SK-N-SH (cell line): ENCODE measurements at regions not wholly inside any gene's neighbourhood (a gene's known extent, or its start where the extent isn't known, plus 50 kb on each side); places are given as distances from the start of the nearest gene placed in this dataset.

Experiments
- CTCF ChIA-PET: fragments of 300-600, 350-600 bp; formaldehyde crosslinking; extraction: SDS; loops from one replicate; lab custom pipeline; 2021; lab: Yijun Ruan, JAX
- POLR2A ChIA-PET: fragments of 350-600 bp; sonication (Branson Sonifier 250); formaldehyde crosslinking; extraction: SDS; loops from one replicate; lab custom pipeline; 2020; ENCODE audit warnings: antibody characterized with exemption, inconsistent platforms; lab: Yijun Ruan, JAX
- DNase-seq: peaks from one replicate; pipeline ENCODE4 v3.0.0; 2012
- H2AFZ ChIP-seq: fragments of 200-600 bp; sonication (generic); 2 replicates; pipeline ENCODE4 v1.8.1; 2016; ENCODE audit warnings: antibody characterized with exemption, mild to moderate bottlenecking, low read depth
- H3F3A ChIP-seq: fragments of 200-600 bp; sonication (generic); replicated peaks from 2 replicates; pipeline ENCODE3; 2016; ENCODE audit warnings: antibody characterized with exemption, mild to moderate bottlenecking; ENCODE audit not compliant: insufficient read depth
- H3K27ac ChIP-seq, 2 experiments: fragments of 200-500 bp in 1 of 2; fragments of 200-600 bp in 1 of 2; sonication (Bioruptor generic) in 1 of 2; sonication (generic), shearing (Covaris generic) in 1 of 2; 2 replicates each; pipeline versions ENCODE4 v1.5.1 to v1.6.1; 2014 to 2016; ENCODE audit warnings: low read depth in 2 of 2, inconsistent platforms in 1 of 2, low read length in 1 of 2, mild to moderate bottlenecking in 1 of 2, mixed read lengths in 1 of 2
- H3K27me3 ChIP-seq: fragments of 200-600 bp; sonication (generic), shearing (Covaris generic); 2 replicates; pipeline ENCODE4 v1.6.1; 2016; ENCODE audit warnings: mixed run types; ENCODE audit not compliant: insufficient read depth
- H3K36me3 ChIP-seq, 2 experiments: fragments of 200-500 bp in 1 of 2; fragments of 200-600 bp in 1 of 2; sonication (Bioruptor generic) in 1 of 2; sonication (generic) in 1 of 2; replicated peaks in 1 of 2; 2 replicates each; pipeline versions ENCODE3 to v1.5.1; 2014 to 2016; ENCODE audit warnings: low read length in 1 of 2, mild to moderate bottlenecking in 1 of 2; ENCODE audit not compliant: insufficient read depth in 2 of 2, control insufficient read depth in 1 of 2
- H3K4me1 ChIP-seq, 2 experiments: fragments of 200-500 bp in 1 of 2; fragments of 200-600 bp in 1 of 2; sonication (Bioruptor generic) in 1 of 2; sonication (generic), shearing (Covaris generic) in 1 of 2; 2 replicates each; pipeline versions ENCODE4 v1.5.1 to v1.6.1; 2014 to 2016; ENCODE audit warnings: low read depth in 1 of 2, low read length in 1 of 2, mixed run types in 1 of 2; ENCODE audit not compliant: insufficient read depth in 2 of 2, control insufficient read depth in 1 of 2
- H3K4me2 ChIP-seq: fragments of 200-600 bp; sonication (generic), shearing (Covaris generic); 2 replicates; pipeline ENCODE4 v1.6.1; 2017; ENCODE audit warnings: mixed run types
- H3K4me3 ChIP-seq, 2 experiments: fragments of 200-500 bp in 1 of 2; fragments of 200-600 bp in 1 of 2; sonication (Bioruptor generic) in 1 of 2; sonication (generic), shearing (Covaris generic) in 1 of 2; 2 replicates each; pipeline versions ENCODE4 v1.5.1 to v1.8.1; 2014 to 2016; ENCODE audit warnings: low read depth in 2 of 2, inconsistent platforms in 1 of 2, low read length in 1 of 2, mild to moderate bottlenecking in 1 of 2, mixed read lengths in 1 of 2, moderate library complexity in 1 of 2
- H3K79me2 ChIP-seq: fragments of 200-600 bp; sonication (generic); 2 replicates; pipeline ENCODE4 v1.8.1; 2017; ENCODE audit warnings: mild to moderate bottlenecking; ENCODE audit not compliant: insufficient read depth
- H3K9ac ChIP-seq: fragments of 200-600 bp; sonication (generic); 2 replicates; pipeline ENCODE4 v1.6.1; 2017; ENCODE audit warnings: mixed run types
- H3K9me2 ChIP-seq: fragments of 200-600 bp; sonication (generic); 2 replicates; pipeline ENCODE4 v1.6.1; 2017; ENCODE audit warnings: mixed run types
- H3K9me3 ChIP-seq: fragments of 200-600 bp; sonication (generic); 2 replicates; pipeline ENCODE4 v1.6.1; 2017; ENCODE audit warnings: mixed run types, mild to moderate bottlenecking, moderate library complexity
- H4K20me1 ChIP-seq: fragments of 200-600 bp; sonication (generic); 2 replicates; pipeline ENCODE4 v1.6.1; 2017; ENCODE audit warnings: mild to moderate bottlenecking, mixed run types; ENCODE audit not compliant: insufficient read depth
- CHD2 ChIP-seq: fragments of 150-350 bp; IDR thresholded peaks from 2 replicates; pipeline ENCODE4 v1.6.1; 2018; ENCODE audit warnings: low read length; ENCODE audit not compliant: partially characterized antibody
- ELF1 ChIP-seq: IDR thresholded peaks from 2 replicates; pipeline ENCODE4 v1.4.0; 2012
- EP300 ChIP-seq, 2 experiments: IDR thresholded peaks; 2 replicates each; pipeline versions ENCODE4 v1.4.0 to v1.6.1; 2012; ENCODE audit warnings: borderline replicate concordance in 1 of 2, low read depth in 1 of 2, low read length in 1 of 2
- EZH2phosphoT487 ChIP-seq: fragments of 200-600 bp; sonication (generic); IDR thresholded peaks from 2 replicates; pipeline ENCODE4 v1.6.1; 2017; ENCODE audit warnings: low read depth, mixed run types, mild to moderate bottlenecking, antibody characterized with exemption, moderate library complexity, borderline replicate concordance
- FOSL2 ChIP-seq: IDR thresholded peaks from 2 replicates; pipeline ENCODE4 v1.4.0; 2012; ENCODE audit warnings: low read depth, mild to moderate bottlenecking, moderate library complexity, borderline replicate concordance
- FOXJ3 ChIP-seq: sonication (generic); formaldehyde crosslinking; IDR thresholded peaks from 2 replicates; pipeline ENCODE4 v1.5.1; 2020; ENCODE audit warnings: mild to moderate bottlenecking, missing genetic modification reagents
- GATA2 ChIP-seq: sonication (generic); formaldehyde crosslinking; IDR thresholded peaks from 2 replicates; pipeline ENCODE4 v1.5.0; 2020; ENCODE audit warnings: mild to moderate bottlenecking, missing genetic modification reagents
- JUND ChIP-seq: IDR thresholded peaks from 2 replicates; pipeline ENCODE4 v1.4.0; 2012
- MAX ChIP-seq: IDR thresholded peaks from 2 replicates; pipeline ENCODE4 v1.4.0; 2012; ENCODE audit warnings: low read depth
- MEF2A ChIP-seq: IDR thresholded peaks from 2 replicates; pipeline ENCODE4 v1.4.0; 2012; ENCODE audit warnings: low read depth, borderline replicate concordance
- NRF1 ChIP-seq: IDR thresholded peaks from 2 replicates; pipeline ENCODE4 v1.6.1; 2012; ENCODE audit warnings: low read depth, mild to moderate bottlenecking, low read length
- RAD21 ChIP-seq: IDR thresholded peaks from 2 replicates; pipeline ENCODE4 v1.6.1; 2012; ENCODE audit warnings: mild to moderate bottlenecking, low read length
- REST ChIP-seq: IDR thresholded peaks from 2 replicates; pipeline ENCODE4 v1.6.1; 2012; ENCODE audit warnings: mild to moderate bottlenecking, low read depth, low read length, moderate library complexity
- RFX5 ChIP-seq: IDR thresholded peaks from 2 replicates; pipeline ENCODE4 v1.6.1; 2012; ENCODE audit warnings: mild to moderate bottlenecking, improper control_type of control experiment, low read length
- RXRA ChIP-seq: IDR thresholded peaks from 2 replicates; pipeline ENCODE4 v1.4.0; 2012; ENCODE audit warnings: low read depth, mild to moderate bottlenecking, borderline replicate concordance
- SIN3A ChIP-seq: IDR thresholded peaks from 2 replicates; pipeline ENCODE4 v1.6.1; 2012; ENCODE audit warnings: low read depth, mild to moderate bottlenecking, low read length, moderate library complexity, borderline replicate concordance
- SMC3 ChIP-seq: IDR thresholded peaks from 2 replicates; pipeline ENCODE4 v1.6.1; 2012; ENCODE audit warnings: low read depth, low read length, improper control_type of control experiment
- USF2 ChIP-seq: fragments of 150-350 bp; IDR thresholded peaks from 2 replicates; pipeline ENCODE4 v1.6.1; 2017; ENCODE audit warnings: antibody characterized with exemption, low read length, low read depth, borderline replicate concordance
- WGBS: methylation state at CpG from one replicate; pipeline ENCODE4 v1.1.6; 2017; ENCODE audit warnings: low lambda C conversion rate; 5-methylcytosine and 5-hydroxymethylcytosine counted together

GRCh38 chr10:100632027-100632426, 96.3 kb downstream of the HIF1AN start:
- TF ChIP-seq FOSL2 (no peak), GATA2 (CRISPR knock-in tag) (no peak), SIN3A (no peak), SMC3 (no peak), FOXJ3 (no peak)
- WGBS: 5% methylated on average over 1 of the region's 1 CpG

GRCh38 chr10:100634034-100634433, 98.3 kb downstream of the HIF1AN start:
- no peak overlapping the region for H3K27ac ChIP-seq
- DNase-seq: no peak
- CTCF ChIA-PET: interaction anchor here (1.5 kb wide), 1 partner anchor 109 kb away, joined by 4 read pairs; no protein-coding TSS in a partner anchor
- no peaks in the 10 kb centered on the region for H3F3A ChIP-seq
- peaks cover 0 to 16% of the 10 kb centered on the region in 2 experiments; a peak in 1 of 4 replicates for H3K4me1 ChIP-seq
- POLR2A ChIA-PET: no interaction called here
- peaks cover 10% of the 10 kb centered on the region; the same call in 1 of the 2 replicates for H3K27me3 ChIP-seq
- H4K20me1 ChIP-seq: no peaks in the 10 kb centered on the region
- H3K4me2 ChIP-seq: no peak overlapping the region
- no peaks in the 10 kb centered on the region for H3K36me3 ChIP-seq
- no peak overlapping the region for H3K9ac ChIP-seq
- H3K9me3 ChIP-seq: no peaks in the 10 kb centered on the region
- H2AFZ ChIP-seq: no peak overlapping the region
- no peaks in the 10 kb centered on the region for H3K9me2 ChIP-seq
- TF ChIP-seq RFX5 (no peak), MEF2A (no peak), EP300 (IDR thresholded peaks at IDR 0.05; ENCODE audit: borderline replicate concordance in 1 of 2, low read depth in 1 of 2, low read length in 1 of 2) (no peak), MAX (no peak), JUND (no peak)
- H3K79me2 ChIP-seq: no peaks in the 10 kb centered on the region
- WGBS: 70% methylated on average over 5 of the region's 5 CpGs
- no peak overlapping the region for H3K4me3 ChIP-seq

More at GRCh38 chr10:100632027-100632426, 96.3 kb downstream of the HIF1AN start:
- H3K4me2 ChIP-seq: no peak overlapping the region
- H3K9me2 ChIP-seq: no peaks in the 10 kb centered on the region
- H2AFZ ChIP-seq: no peak overlapping the region
- peaks cover 0 to 3% of the 10 kb centered on the region in 2 experiments; a peak in 1 of 4 replicates for H3K4me1 ChIP-seq
- H3F3A ChIP-seq: no peaks in the 10 kb centered on the region
- DNase-seq: no peak
- no peaks in the 10 kb centered on the region for H3K9me3 ChIP-seq
- H3K4me3 ChIP-seq: no peak overlapping the region
- no peaks in the 10 kb centered on the region for H3K79me2 ChIP-seq
- H3K36me3 ChIP-seq: no peaks in the 10 kb centered on the region
- CTCF ChIA-PET: interaction anchor here (0.6 to 1.4 kb wide), 5 partner anchors 60 to 247 kb away, joined by 3 to 6 read pairs (median 5); no protein-coding TSS in a partner anchor
- no peaks in the 10 kb centered on the region for H4K20me1 ChIP-seq
- no peak overlapping the region for H3K9ac ChIP-seq
- peaks cover 3% of the 10 kb centered on the region; the same call in 1 of the 2 replicates for H3K27me3 ChIP-seq
- POLR2A ChIA-PET: no interaction called here
- no peak overlapping the region for H3K27ac ChIP-seq

GRCh38 chr10:100636848-100637553, 101.3 kb downstream of the HIF1AN start:
- Histone ChIP-seq H3K4me1 (peaks cover 0 to 14% of the 10 kb centered on the region in 2 experiments; a peak in 1 of 4 replicates), H3K27ac (no peak overlapping the region), H3K4me2 (no peak overlapping the region), H2AFZ (no peak overlapping the region), H4K20me1 (no peaks in the 10 kb centered on the region), H3K9ac (no peak overlapping the region), H3K9me3 (no peaks in the 10 kb centered on the region), H3K36me3 (no peaks in the 10 kb centered on the region), H3K9me2 (no peaks in the 10 kb centered on the region), H3F3A (no peaks in the 10 kb centered on the region), H3K27me3 (peaks cover 10% of the 10 kb centered on the region; the same call in 1 of the 2 replicates), H3K4me3 (no peak overlapping the region), H3K79me2 (no peaks in the 10 kb centered on the region)
- CTCF ChIA-PET: interaction anchor here (0.9 to 2.8 kb wide), 13 partner anchors 13 to 242 kb away, joined by 3 to 20 read pairs (median 5); no protein-coding TSS in a partner anchor
- POLR2A ChIA-PET: no interaction called here
- 41% methylated on average over 6 of the region's 6 CpGs for WGBS
- DNase-seq: no peak
- TF ChIP-seq ELF1: no peak
- TF ChIP-seq RAD21: no peak
- no peak for TF ChIP-seq REST
- TF ChIP-seq EZH2phosphoT487: no peak
- TF ChIP-seq USF2: no peak
- no peak for TF ChIP-seq RXRA
- TF ChIP-seq NRF1: no peak
- TF ChIP-seq CHD2: no peak
